B cell (primary cell): ENCODE measurements at regions not wholly inside any gene's neighbourhood (a gene's known extent, or its start where the extent isn't known, plus 50 kb on each side); places are given as distances from the start of the nearest gene placed in this dataset.

Source experiments
- ATAC-seq: fragments of 200-7000 bp; cut with Tn5 transposase; one replicate; pipeline ENCODE4 v1.10.0; 2021; ENCODE audit warnings: low read depth, mild to moderate bottlenecking, moderate number of reproducible peaks, moderate library complexity
- CTCF ChIA-PET: fragments of 350-600 bp; sonication (Branson Sonifier 250); formaldehyde crosslinking; loops from one replicate; lab custom pipeline; 2021; ENCODE audit warnings: antibody characterized with exemption, inconsistent platforms; lab: Charles Lee
- POLR2A ChIA-PET: fragments of 350-600 bp; sonication (Branson Sonifier 250); formaldehyde crosslinking; loops from one replicate; lab custom pipeline; 2021; ENCODE audit warnings: antibody characterized with exemption; lab: Charles Lee
- DNase-seq: peaks from one replicate; pipeline ENCODE4 v3.0.0; 2013
- H2AFZ ChIP-seq: 2 replicates; pipeline ENCODE4 v1.6.1; 2012; ENCODE audit warnings: mild to moderate bottlenecking, low read depth, low read length; ENCODE audit not compliant: insufficient read depth, poor library complexity, severe bottlenecking
- H3K27ac ChIP-seq, 2 donors: 1 replicate in 1 of 2; 2 replicates in 1 of 2; pipeline ENCODE4 v1.5.1; 2012 to 2013; ENCODE audit warnings: low read length in 2 of 2, mild to moderate bottlenecking in 2 of 2, moderate library complexity in 1 of 2
- H3K27me3 ChIP-seq, 4 experiments: fragments of 200-600 bp in 1 of 4; sonication (generic) in 1 of 4; replicated peaks in 1 of 4; 1 replicate in 2 of 4; 2 replicates in 2 of 4; pipeline versions ENCODE4 v1.6.1 to v1.7.0; 2013 to 2016; ENCODE audit warnings: low read length in 3 of 4, mild to moderate bottlenecking in 2 of 4, mixed read lengths in 1 of 4, moderate library complexity in 1 of 4; ENCODE audit not compliant: insufficient read depth in 4 of 4, control insufficient read depth in 3 of 4; ENCODE audit errors: control extremely low read depth in 1 of 4
- H3K36me3 ChIP-seq, 2 experiments: replicated peaks in 1 of 2; 1 replicate in 1 of 2; 2 replicates in 1 of 2; pipeline versions ENCODE4 v1.6.1 to v1.7.1; 2013; ENCODE audit warnings: low read length in 1 of 2; ENCODE audit not compliant: insufficient read depth in 2 of 2, control insufficient read depth in 1 of 2; ENCODE audit errors: control extremely low read depth in 1 of 2, extremely low read depth in 1 of 2
- H3K4me1 ChIP-seq, 2 donors: fragments of 200-600 bp in 1 of 2; sonication (generic) in 1 of 2; 1 replicate in 1 of 2; 2 replicates in 1 of 2; pipeline versions ENCODE4 v1.5.1 to v1.6.1; 2013 to 2017; ENCODE audit warnings: low read length in 2 of 2; ENCODE audit not compliant: control insufficient read depth in 2 of 2, insufficient read depth in 2 of 2
- H3K4me2 ChIP-seq: replicated peaks from 2 replicates; pipeline ENCODE3; 2012; ENCODE audit warnings: mild to moderate bottlenecking, low read depth, low read length; ENCODE audit not compliant: poor library complexity, severe bottlenecking
- H3K4me3 ChIP-seq, 5 experiments: fragments of 200-600 bp in 1 of 5; sonication (generic) in 1 of 5; 1 replicate in 3 of 5; 2 replicates in 2 of 5; pipeline versions ENCODE4 v1.5.1 to v1.7.0; 2011 to 2016; ENCODE audit warnings: low read length in 4 of 5, mild to moderate bottlenecking in 4 of 5, low read depth in 2 of 5, control low read depth in 1 of 5, moderate library complexity in 1 of 5; ENCODE audit not compliant: insufficient read depth in 1 of 5; ENCODE audit errors: control extremely low read depth in 1 of 5, extremely low read depth in 1 of 5
- H3K79me2 ChIP-seq: fragments of 200-600 bp; sonication (generic); one replicate; pipeline ENCODE4 v1.6.0; 2016; ENCODE audit warnings: low read length; ENCODE audit not compliant: control insufficient read depth, insufficient read depth
- H3K9ac ChIP-seq: fragments of 200-600 bp; sonication (generic); 2 replicates; pipeline ENCODE4 v1.6.1; 2017; ENCODE audit warnings: mild to moderate bottlenecking, low read length, moderate library complexity
- H3K9me3 ChIP-seq, 3 donors: one replicate each; pipeline versions ENCODE4 v1.6.1 to v1.7.1; 2013; ENCODE audit warnings: low read length in 2 of 3; ENCODE audit not compliant: control insufficient read depth in 2 of 3, insufficient read depth in 1 of 3; ENCODE audit errors: control extremely low read depth in 1 of 3
- H4K20me1 ChIP-seq: 2 replicates; pipeline ENCODE4 v1.6.0; 2012; ENCODE audit warnings: mild to moderate bottlenecking, low read length; ENCODE audit not compliant: insufficient read depth, control insufficient read depth, poor library complexity, severe bottlenecking
- H3K27ac Mint-ChIP-seq: one replicate; pipeline ENCODE4 v1.8.0; 2021; ENCODE audit warnings: mixed read lengths
- H3K27me3 Mint-ChIP-seq: one replicate; pipeline ENCODE4 v1.8.0; 2021; ENCODE audit warnings: mixed read lengths
- H3K4me1 Mint-ChIP-seq: one replicate; pipeline ENCODE4 v1.8.0; 2021; ENCODE audit warnings: mixed read lengths
- H3K4me3 Mint-ChIP-seq: one replicate; pipeline ENCODE4 v1.8.0; 2021; ENCODE audit warnings: mixed read lengths
- H3K9me3 Mint-ChIP-seq: one replicate; pipeline ENCODE4 v1.8.0; 2022; ENCODE audit warnings: mixed read lengths; ENCODE audit not compliant: insufficient read depth
- EZH2 ChIP-seq: IDR thresholded peaks from 2 replicates; pipeline ENCODE4 v1.6.1; 2012; ENCODE audit warnings: borderline replicate concordance, low read depth, mild to moderate bottlenecking, moderate library complexity, low read length; ENCODE audit not compliant: insufficient read depth, poor library complexity, severe bottlenecking
- WGBS: methylation state at CpG from one replicate; pipeline ENCODE4 v1.1.5; 2013; ENCODE audit warnings: missing lambda C conversion rate; ENCODE audit not compliant: insufficient coverage; 5-methylcytosine and 5-hydroxymethylcytosine counted together
- intact Hi-C: fragments of 100-400 bp; cut with micrococcal nuclease; formaldehyde crosslinking; loops from one replicate; pipeline ENCODE4 v1.10.0; 2022
- TF ChIP-seq, protein P1 (sequence below): fragments of 200-600 bp; IDR thresholded peaks from one replicate; pipeline ENCODE4 v1.8.0; 2022; ENCODE audit warnings: antibody characterized with exemption, mild to moderate bottlenecking

DNA sequence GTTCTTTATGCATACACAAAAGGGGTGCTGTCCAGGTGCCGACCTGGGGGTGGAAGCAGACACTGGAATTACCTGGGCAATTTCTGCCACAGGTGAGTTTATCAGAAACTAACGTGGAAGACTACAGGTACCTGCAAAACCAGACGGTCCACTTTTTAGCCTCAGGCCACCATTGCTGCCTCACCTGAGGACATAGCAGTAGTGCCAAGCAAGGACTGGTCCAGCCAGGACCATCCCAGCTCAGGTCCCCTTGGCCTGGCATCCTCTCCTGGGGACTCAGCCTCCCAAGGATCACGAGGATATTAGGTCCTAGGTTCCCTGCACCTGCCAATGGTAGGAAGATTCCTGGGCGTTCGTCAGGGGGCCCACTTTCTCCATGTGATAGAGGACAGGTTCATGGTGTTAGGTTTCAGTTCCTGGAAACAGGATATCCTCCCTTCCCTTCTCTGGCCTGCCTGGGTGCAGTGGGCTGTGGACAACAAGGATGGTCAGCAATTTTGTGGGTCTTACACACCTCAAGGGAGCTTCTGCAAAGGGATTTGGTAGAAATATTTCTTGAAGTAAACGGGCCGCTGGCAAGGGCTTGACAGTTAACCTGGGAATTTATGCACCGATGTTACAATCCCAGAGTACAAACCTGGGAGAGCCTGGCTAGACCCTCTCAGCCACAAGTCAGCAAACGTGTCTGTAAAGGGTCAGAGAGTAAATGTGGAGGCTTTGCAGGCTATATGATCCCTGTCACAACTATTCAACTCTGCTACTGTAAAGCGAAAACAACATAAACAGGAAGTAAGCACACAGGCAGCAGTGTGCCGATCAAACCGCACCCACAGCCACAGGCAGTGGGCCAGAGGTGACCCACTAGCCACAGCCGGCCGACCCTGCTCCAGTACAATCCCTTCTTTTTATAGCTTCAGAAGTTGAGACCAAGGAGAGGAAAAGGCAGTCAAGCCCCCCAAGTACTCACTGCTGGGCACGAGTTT is 71.4 kb upstream of the RAB4A start:
- H2AFZ ChIP-seq = peak overlapping the region; percentile 47
- H4K20me1 ChIP-seq = no peaks in the 10 kb centered on the region
- no peak for TF ChIP-seq EZH2
- TF ChIP-seq, protein P1, sequence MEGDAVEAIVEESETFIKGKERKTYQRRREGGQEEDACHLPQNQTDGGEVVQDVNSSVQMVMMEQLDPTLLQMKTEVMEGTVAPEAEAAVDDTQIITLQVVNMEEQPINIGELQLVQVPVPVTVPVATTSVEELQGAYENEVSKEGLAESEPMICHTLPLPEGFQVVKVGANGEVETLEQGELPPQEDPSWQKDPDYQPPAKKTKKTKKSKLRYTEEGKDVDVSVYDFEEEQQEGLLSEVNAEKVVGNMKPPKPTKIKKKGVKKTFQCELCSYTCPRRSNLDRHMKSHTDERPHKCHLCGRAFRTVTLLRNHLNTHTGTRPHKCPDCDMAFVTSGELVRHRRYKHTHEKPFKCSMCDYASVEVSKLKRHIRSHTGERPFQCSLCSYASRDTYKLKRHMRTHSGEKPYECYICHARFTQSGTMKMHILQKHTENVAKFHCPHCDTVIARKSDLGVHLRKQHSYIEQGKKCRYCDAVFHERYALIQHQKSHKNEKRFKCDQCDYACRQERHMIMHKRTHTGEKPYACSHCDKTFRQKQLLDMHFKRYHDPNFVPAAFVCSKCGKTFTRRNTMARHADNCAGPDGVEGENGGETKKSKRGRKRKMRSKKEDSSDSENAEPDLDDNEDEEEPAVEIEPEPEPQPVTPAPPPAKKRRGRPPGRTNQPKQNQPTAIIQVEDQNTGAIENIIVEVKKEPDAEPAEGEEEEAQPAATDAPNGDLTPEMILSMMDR = no peak
- H3K79me2 ChIP-seq = no peaks in the 10 kb centered on the region
- peak overlapping the region in 1 of 5 experiments; percentile 6 for H3K4me3 ChIP-seq
- H3K4me2 ChIP-seq = peak overlapping the region; percentile 36
- H3K36me3 ChIP-seq = no peaks in the 10 kb centered on the region
- intact Hi-C loops = no loop called here
- H3K27ac ChIP-seq = no peak overlapping the region
- Mint-ChIP-seq H3K4me3 (peak overlapping the region; percentile 37), H3K9me3 (no peaks in the 10 kb centered on the region), H3K4me1 (peaks cover 12% of the 10 kb centered on the region), H3K27me3 (peaks cover 3% of the 10 kb centered on the region), H3K27ac (peak overlapping the region; percentile 26)
- DNase-seq (peak; percentile 22), ATAC-seq (no peak)
- 58% methylated on average over 12 of the region's 16 CpGs for WGBS
- H3K9me3 ChIP-seq = no peaks in the 10 kb centered on the region
- peaks cover 8 to 11% of the 10 kb centered on the region in 2 donors for H3K4me1 ChIP-seq
- no peaks in the 10 kb centered on the region for H3K27me3 ChIP-seq
- ChIA-PET CTCF (no interaction called here), POLR2A (no interaction called here)
- peak overlapping the region; percentile 31 for H3K9ac ChIP-seq
